H1 (cell line): ENCODE measurements at regions not wholly inside any gene's neighbourhood (a gene's known extent, or its start where the extent isn't known, plus 50 kb on each side); places are given as distances from the start of the nearest gene placed in this dataset.

Experiments used
- CTCF ChIA-PET: fragments of 300-600 bp; sonication (Branson Sonifier 250); formaldehyde crosslinking; loops from one replicate; lab custom pipeline; 2021; ENCODE audit not compliant: partially characterized antibody; lab: Charles Lee
- POLR2A ChIA-PET: fragments of 300-600 bp; sonication (Branson Sonifier 250); formaldehyde crosslinking; loops from one replicate; lab custom pipeline; 2021; ENCODE audit warnings: inconsistent platforms; ENCODE audit not compliant: partially characterized antibody; lab: Charles Lee
- DNase-seq, 2 experiments: peaks; one replicate each; pipeline versions ENCODE4 v3.0.0 to v3.0.0-alpha.2; 2010 to 2022; ENCODE audit warnings: low spot score in 2 of 2, low read depth in 1 of 2, mixed read lengths in 1 of 2
- FAIRE-seq: peaks from 2 replicates; lab custom pipeline; 2011; peaks lifted over from hg19 to GRCh38; lab: Jason Lieb, UNC
- H2AFZ ChIP-seq: 2 replicates; pipeline ENCODE4 v1.8.1; 2012; ENCODE audit warnings: low read length, inconsistent platforms
- H2AK5ac ChIP-seq: 2 replicates; pipeline ENCODE4 v1.6.1; 2013; ENCODE audit warnings: low read depth, low read length
- H2BK120ac ChIP-seq: replicated peaks from 2 replicates; pipeline ENCODE3; 2013; ENCODE audit warnings: low read depth, low read length, inconsistent platforms
- H2BK12ac ChIP-seq: 2 replicates; pipeline ENCODE4 v1.6.1; 2013; ENCODE audit warnings: low read depth, low read length
- H2BK15ac ChIP-seq: 2 replicates; pipeline ENCODE4 v1.6.1; 2013; ENCODE audit warnings: low read length
- H2BK20ac ChIP-seq: 2 replicates; pipeline ENCODE4 v1.6.1; 2013; ENCODE audit warnings: low read length
- H2BK5ac ChIP-seq: 2 replicates; pipeline ENCODE4 v1.6.1; 2013; ENCODE audit warnings: low read depth, low read length
- H3K14ac ChIP-seq: 2 replicates; pipeline ENCODE4 v1.6.1; 2013; ENCODE audit warnings: inconsistent platforms; ENCODE audit not compliant: insufficient read length
- H3K18ac ChIP-seq: 2 replicates; pipeline ENCODE4 v1.6.1; 2013; ENCODE audit warnings: low read length; ENCODE audit errors: extremely low read depth
- H3K23ac ChIP-seq: 2 replicates; pipeline ENCODE4 v1.6.1; 2013; ENCODE audit warnings: inconsistent platforms; ENCODE audit not compliant: insufficient read length
- H3K23me2 ChIP-seq: 2 replicates; pipeline ENCODE4 v1.6.1; 2013; ENCODE audit warnings: low read depth, low read length
- H3K27ac ChIP-seq: 2 replicates; pipeline ENCODE4 v1.6.1; 2011; ENCODE audit warnings: low read depth, low read length, inconsistent platforms
- H3K27me3 ChIP-seq, 4 experiments: replicated peaks in 1 of 4; 1 replicate in 1 of 4; 2 replicates in 3 of 4; pipeline versions ENCODE4 v1.6.1 to v1.8.1; 2011 to 2013; ENCODE audit warnings: low read length in 3 of 4, mild to moderate bottlenecking in 3 of 4, inconsistent platforms in 2 of 4, mixed read lengths in 2 of 4, moderate library complexity in 1 of 4; ENCODE audit not compliant: control insufficient read depth in 3 of 4, insufficient read depth in 3 of 4; ENCODE audit errors: extremely low read depth in 1 of 4
- H3K36me3 ChIP-seq, 4 experiments: 2 replicates each; pipeline versions ENCODE4 v1.6.1 to v1.8.1; 2011 to 2013; ENCODE audit warnings: mild to moderate bottlenecking in 4 of 4, low read length in 3 of 4, moderate library complexity in 2 of 4, control low read depth in 1 of 4, inconsistent platforms in 1 of 4; ENCODE audit not compliant: insufficient read depth in 4 of 4, control insufficient read depth in 2 of 4
- H3K4ac ChIP-seq: replicated peaks from 2 replicates; pipeline ENCODE3; 2013; ENCODE audit warnings: low read length, low read depth, mixed read lengths, inconsistent platforms; ENCODE audit not compliant: insufficient read length
- H3K4me1 ChIP-seq, 4 experiments: replicated peaks in 1 of 4; 1 replicate in 1 of 4; 2 replicates in 3 of 4; pipeline versions ENCODE4 v1.6.1 to v1.8.1; 2011 to 2013; ENCODE audit warnings: low read length in 3 of 4, inconsistent platforms in 2 of 4, mixed read lengths in 1 of 4; ENCODE audit not compliant: insufficient read depth in 4 of 4, control insufficient read depth in 3 of 4
- H3K4me2 ChIP-seq, 2 experiments: 2 replicates each; pipeline versions ENCODE4 v1.6.1 to v1.8.1; 2011 to 2013; ENCODE audit warnings: low read depth in 2 of 2, low read length in 2 of 2, control low read depth in 1 of 2, inconsistent platforms in 1 of 2, mild to moderate bottlenecking in 1 of 2; ENCODE audit not compliant: insufficient read depth in 1 of 2
- H3K4me3 ChIP-seq, 4 experiments: fragments of 200-600, 300-600 bp in 1 of 4; sonication (generic), shearing (Covaris generic), sonication (Bioruptor Twin) in 1 of 4; 2 replicates each; pipeline versions ENCODE4 v1.5.1 to v1.8.1; 2011 to 2016; ENCODE audit warnings: low read length in 4 of 4, low read depth in 3 of 4, control low read depth in 2 of 4, inconsistent platforms in 2 of 4, mild to moderate bottlenecking in 2 of 4, mixed read lengths in 1 of 4, moderate library complexity in 1 of 4; ENCODE audit not compliant: insufficient read depth in 2 of 4; ENCODE audit errors: extremely low read depth in 1 of 4
- H3K56ac ChIP-seq: replicated peaks from 2 replicates; pipeline ENCODE3; 2013; ENCODE audit warnings: low read depth, mild to moderate bottlenecking, mixed read lengths, low read length, inconsistent platforms; ENCODE audit not compliant: insufficient read length
- H3K79me1 ChIP-seq: 2 replicates; pipeline ENCODE4 v1.6.1; 2013; ENCODE audit warnings: low read depth, low read length, control low read depth
- H3K79me2 ChIP-seq, 2 experiments: 2 replicates each; pipeline versions ENCODE4 v1.6.1 to v1.8.1; 2012 to 2013; ENCODE audit warnings: low read length in 2 of 2, mild to moderate bottlenecking in 2 of 2, inconsistent platforms in 1 of 2; ENCODE audit not compliant: insufficient read depth in 2 of 2, control insufficient read depth in 1 of 2
- H3K9ac ChIP-seq, 4 experiments: replicated peaks in 1 of 4; 1 replicate in 1 of 4; 2 replicates in 3 of 4; pipeline versions ENCODE4 v1.6.1 to v1.8.1; 2011 to 2013; ENCODE audit warnings: low read depth in 3 of 4, low read length in 3 of 4, control low read depth in 2 of 4, mild to moderate bottlenecking in 2 of 4, moderate library complexity in 2 of 4, inconsistent platforms in 1 of 4; ENCODE audit errors: extremely low read depth in 1 of 4
- H3K9me3 ChIP-seq, 2 experiments: 2 replicates each; pipeline versions ENCODE4 v1.6.1 to v1.8.1; 2012 to 2013; ENCODE audit warnings: mild to moderate bottlenecking in 2 of 2, moderate library complexity in 2 of 2, control low read depth in 1 of 2, inconsistent platforms in 1 of 2, low read depth in 1 of 2, low read length in 1 of 2, mixed read lengths in 1 of 2; ENCODE audit not compliant: insufficient read depth in 2 of 2
- H4K20me1 ChIP-seq, 2 experiments: replicated peaks in 1 of 2; 2 replicates each; pipeline versions ENCODE3 to v1.8.1; 2011 to 2013; ENCODE audit warnings: inconsistent platforms in 2 of 2, low read length in 2 of 2, mild to moderate bottlenecking in 1 of 2; ENCODE audit not compliant: insufficient read depth in 2 of 2, control insufficient read depth in 1 of 2
- H4K5ac ChIP-seq: 2 replicates; pipeline ENCODE4 v1.6.1; 2013; ENCODE audit warnings: low read length, low read depth, mixed read lengths, inconsistent platforms; ENCODE audit not compliant: insufficient read length
- H4K8ac ChIP-seq: 2 replicates; pipeline ENCODE4 v1.8.0; 2013; ENCODE audit warnings: mild to moderate bottlenecking, moderate library complexity, low read length, inconsistent platforms; ENCODE audit not compliant: insufficient read depth; ENCODE audit errors: extremely low read depth
- H4K91ac ChIP-seq: replicated peaks from 2 replicates; pipeline ENCODE3; 2013; ENCODE audit warnings: low read length, mixed read lengths, inconsistent platforms; ENCODE audit not compliant: insufficient read length
- KDM5A ChIP-seq: fragments of 200-600 bp; IDR thresholded peaks from 2 replicates; pipeline ENCODE4 v1.7.1; 2012; ENCODE audit warnings: mild to moderate bottlenecking, low read length, inconsistent platforms, mixed read lengths
- POU5F1 ChIP-seq: IDR thresholded peaks from 2 replicates; pipeline ENCODE4 v1.6.1; 2011; ENCODE audit warnings: low read depth, mild to moderate bottlenecking, low read length, moderate library complexity
- SIRT6 ChIP-seq: IDR thresholded peaks from one replicate; pipeline ENCODE4 v1.7.1; 2012; ENCODE audit warnings: low read length, inconsistent platforms
- TBP ChIP-seq: IDR thresholded peaks from 2 replicates; pipeline ENCODE4 v1.6.1; 2011; ENCODE audit warnings: low read depth, low read length, improper control_type of control experiment
- WGBS, 2 experiments: shearing (Covaris generic) in 1 of 2; methylation state at CpG; one replicate each; pipeline versions ENCODE4 v1.1.6 to v1.1.7; 2013 to 2015; ENCODE audit warnings: low lambda C conversion rate in 2 of 2, mixed read lengths in 2 of 2, inconsistent platforms in 1 of 2, low coverage in 1 of 2, missing lambda C conversion rate in 1 of 2; ENCODE audit not compliant: insufficient replicate concordance in 2 of 2, insufficient coverage in 1 of 2, insufficient read length in 1 of 2; ENCODE audit errors: extremely low coverage in 1 of 2, missing lambda C conversion rate in 1 of 2; 5-methylcytosine and 5-hydroxymethylcytosine counted together

DNA sequence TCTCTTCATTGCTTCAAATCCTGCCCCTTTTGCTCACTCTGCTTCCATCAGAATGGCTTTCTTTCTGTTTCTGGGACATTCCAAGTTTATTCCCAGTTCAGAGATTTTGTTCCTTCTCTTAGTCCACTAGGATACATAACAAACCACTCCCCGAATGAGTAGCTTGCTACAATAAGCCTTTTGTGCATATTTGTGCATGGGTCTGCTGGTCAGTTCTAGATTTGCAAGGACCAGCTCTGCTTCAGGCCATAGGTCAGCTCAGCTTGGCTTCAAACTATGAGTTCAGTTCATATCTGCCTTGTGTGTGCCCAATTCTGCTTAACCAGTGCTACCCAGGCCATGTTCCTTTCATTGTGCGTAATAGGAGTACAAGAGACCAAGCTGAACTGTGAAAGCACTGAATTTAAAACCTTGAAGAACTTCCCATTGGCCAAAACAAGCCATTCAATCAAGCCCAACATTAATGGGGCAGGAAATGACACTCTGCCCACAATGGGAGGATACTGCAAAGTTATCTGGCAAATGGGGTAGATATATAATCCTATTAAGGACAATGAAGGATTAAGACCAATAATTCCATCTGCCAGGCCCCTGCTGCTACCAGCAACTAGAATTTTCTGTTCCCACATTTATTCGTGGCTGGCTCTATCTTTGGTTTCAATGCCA lies 328.8 kb downstream of the PRELID2 start:
- no peak overlapping the region for H3K4me3 ChIP-seq
- TF ChIP-seq POU5F1: no peak
- TF ChIP-seq KDM5A: no peak
- no peak for TF ChIP-seq TBP
- no peak for TF ChIP-seq SIRT6

More for the DNA sequence above, 328.8 kb downstream of the PRELID2 start:
- no peak overlapping the region for H3K4ac ChIP-seq
- H3K79me2 ChIP-seq: no peaks in the 10 kb centered on the region
- H2BK12ac ChIP-seq: no peak overlapping the region
- H3K27me3 ChIP-seq: no peaks in the 10 kb centered on the region
- H2BK15ac ChIP-seq: no peak overlapping the region
- H3K36me3 ChIP-seq: no peaks in the 10 kb centered on the region
- no peak overlapping the region for H4K91ac ChIP-seq
- no peaks in the 10 kb centered on the region for H3K9me3 ChIP-seq
- H4K8ac ChIP-seq: no peak overlapping the region
- no peak overlapping the region for H3K9ac ChIP-seq
- H2BK5ac ChIP-seq: no peak overlapping the region
- no peak overlapping the region for H3K18ac ChIP-seq
- H3K23me2 ChIP-seq: no peaks in the 10 kb centered on the region
- H4K20me1 ChIP-seq: no peaks in the 10 kb centered on the region
- no peak overlapping the region for H3K27ac ChIP-seq
- no peak overlapping the region for H4K5ac ChIP-seq
- no peak overlapping the region for H2BK120ac ChIP-seq
- ChIA-PET POLR2A (no interaction called here), CTCF (no interaction called here)
- FAIRE-seq (no peak), DNase-seq (no peak)
- no peaks in the 10 kb centered on the region for H3K79me1 ChIP-seq
- WGBS, 2 experiments: 91% methylated on average over 3 of the region's 3 CpGs; no CpG with 5 or more reads in 1 of the 2 experiments
- no peak overlapping the region for H2AK5ac ChIP-seq
- H3K56ac ChIP-seq: no peak overlapping the region
- H2AFZ ChIP-seq: no peak overlapping the region
- H3K4me1 ChIP-seq: no peaks in the 10 kb centered on the region
- no peak overlapping the region for H3K23ac ChIP-seq
- H3K4me2 ChIP-seq: no peak overlapping the region
- no peak overlapping the region for H2BK20ac ChIP-seq
- no peak overlapping the region for H3K14ac ChIP-seq
